H54 (cell line): ENCODE measurements at regions not wholly inside any gene's neighbourhood (a gene's known extent, or its start where the extent isn't known, plus 50 kb on each side); places are given as distances from the start of the nearest gene placed in this dataset.

Source experiments
- DNase-seq: peaks from one replicate; pipeline ENCODE4 v3.0.0; 2011; ENCODE audit warnings: low spot score, mixed read lengths; ENCODE audit not compliant: insufficient read length
- FAIRE-seq: peaks from 3 replicates; lab custom pipeline; 2011; peaks lifted over from hg19 to GRCh38; lab: Jason Lieb, UNC
- POLR2A ChIP-seq: IDR thresholded peaks from 2 replicates; pipeline ENCODE4 v1.6.1; 2011; ENCODE audit warnings: low read depth, mild to moderate bottlenecking, low read length

- no peak for FAIRE-seq
- DNase-seq = no peak
- TF ChIP-seq POLR2A = no peak
Observed at GRCh38 chr7:9863545-9863944, 1110.1 kb upstream of the PHF14 start.

- DNase-seq (no peak), FAIRE-seq (peak; percentile 23)
- no peak for TF ChIP-seq POLR2A
Observed at GRCh38 chr7:9869151-9869550, 1104.5 kb upstream of the PHF14 start.

GRCh38 chr7:9869566-9869965, 1104.1 kb upstream of the PHF14 start:
- no peak for TF ChIP-seq POLR2A
- FAIRE-seq = peak; percentile 58
- no peak for DNase-seq

DNA sequence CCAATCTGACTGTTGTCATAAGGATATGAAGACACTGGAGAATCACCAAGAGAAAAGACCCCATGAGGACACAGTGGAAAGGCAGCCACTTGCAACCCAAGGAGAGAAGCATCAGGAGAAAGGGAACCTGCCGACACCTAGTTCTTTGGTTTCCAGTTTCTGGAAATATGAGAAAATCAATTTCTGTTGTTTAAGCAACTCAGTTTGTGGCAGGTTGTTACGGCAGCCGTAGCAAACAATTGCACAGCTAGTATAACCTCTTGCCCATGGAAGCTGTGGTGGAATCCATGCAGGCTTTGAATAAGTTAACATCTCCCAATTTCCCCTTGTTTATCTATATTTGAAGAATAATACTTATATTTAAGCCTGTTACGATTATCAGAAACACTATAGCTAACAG, 1103.0 kb upstream of the PHF14 start:
- DNase-seq (no peak), FAIRE-seq (no peak)
- TF ChIP-seq POLR2A = no peak

DNA sequence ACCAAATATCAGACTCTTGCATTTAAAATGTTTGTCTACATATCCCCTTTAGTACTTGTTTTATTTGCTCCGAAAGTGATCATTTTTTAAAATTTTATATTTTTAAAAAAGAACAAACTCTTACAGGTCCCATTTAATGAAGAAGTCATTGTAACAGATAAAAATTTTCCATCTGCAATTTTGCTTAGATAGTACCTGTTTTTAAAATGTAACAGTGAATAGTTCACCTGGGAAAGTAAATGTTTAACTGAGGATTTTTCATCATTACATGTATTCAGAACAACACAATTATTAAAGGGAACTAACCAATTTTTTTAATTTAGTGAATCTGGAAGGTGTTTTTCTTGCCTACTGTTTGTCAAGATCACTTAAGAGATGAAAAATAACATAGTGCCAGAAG, 1099.5 kb upstream of the PHF14 start:
- no peak for DNase-seq
- TF ChIP-seq POLR2A = no peak
- FAIRE-seq = no peak

DNA sequence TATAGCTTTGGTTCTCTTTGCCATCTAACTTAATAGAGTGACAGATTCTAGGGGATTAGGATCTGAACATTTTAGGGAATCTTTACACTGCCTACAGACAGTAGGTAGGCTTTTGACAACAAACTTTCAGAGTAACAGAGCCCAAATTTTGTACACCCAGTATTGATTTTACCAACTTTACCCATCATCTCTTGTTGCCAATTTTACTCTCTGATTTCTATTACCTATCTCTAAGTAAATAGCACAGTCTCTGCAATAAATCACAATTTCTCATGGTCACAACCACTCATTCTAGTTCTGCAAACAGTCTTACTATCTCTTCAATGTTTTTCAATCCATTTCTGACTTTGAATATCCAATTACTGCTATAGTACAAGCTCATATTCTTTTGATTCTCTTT, 1097.6 kb upstream of the PHF14 start:
- peak; percentile 36 for FAIRE-seq
- TF ChIP-seq POLR2A = no peak
- no peak for DNase-seq

DNA sequence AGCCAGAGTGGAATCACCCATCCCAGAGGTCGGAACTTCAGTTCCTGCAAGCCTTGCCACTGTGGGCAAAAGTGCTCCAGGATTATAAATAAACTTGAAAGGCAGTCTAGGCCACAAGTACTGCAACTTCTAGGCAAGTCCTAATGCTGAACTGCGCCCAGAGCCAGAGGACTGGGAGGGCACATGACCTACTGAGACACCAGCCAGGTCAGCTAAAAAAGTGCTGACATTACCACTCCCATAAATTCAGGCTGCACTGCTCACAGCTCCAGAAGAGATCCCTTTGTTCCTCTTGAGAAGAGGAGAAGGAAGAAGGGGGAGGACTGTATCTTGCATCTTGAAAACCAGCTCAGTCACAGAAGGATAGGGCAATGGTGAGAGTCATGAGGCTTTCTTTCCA, 1084.1 kb upstream of the PHF14 start:
- no peak for FAIRE-seq
- TF ChIP-seq POLR2A = no peak
- no peak for DNase-seq

DNA sequence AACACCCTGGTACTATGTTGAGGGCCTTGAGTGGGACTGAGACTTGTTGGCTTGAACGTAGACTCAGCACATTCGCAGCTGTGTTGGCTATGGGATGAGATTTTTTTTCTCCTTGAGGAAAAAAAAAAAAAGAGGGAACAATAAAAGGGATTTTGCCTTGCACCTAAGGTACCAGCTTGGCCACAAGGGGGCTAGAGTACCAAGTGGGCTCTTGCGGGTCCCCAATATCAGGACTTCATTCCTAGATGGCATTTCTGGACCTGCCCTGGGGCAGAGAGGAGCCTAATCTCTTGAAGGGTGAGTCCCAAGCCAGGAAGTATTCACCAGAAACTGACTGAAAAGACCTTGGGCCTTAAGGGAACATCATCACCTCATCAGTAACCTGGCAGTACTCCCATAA, 1083.6 kb upstream of the PHF14 start:
- no peak for TF ChIP-seq POLR2A
- DNase-seq (no peak), FAIRE-seq (no peak)

GRCh38 chr7:9891056-9891455, 1082.6 kb upstream of the PHF14 start:
- no peak for DNase-seq
- no peak for TF ChIP-seq POLR2A
- FAIRE-seq = no peak

GRCh38 chr7:9900339-9900738, 1073.3 kb upstream of the PHF14 start:
- DNase-seq (no peak), FAIRE-seq (no peak)
- no peak for TF ChIP-seq POLR2A

- DNase-seq = no peak
- peak; percentile 77 for FAIRE-seq
- TF ChIP-seq POLR2A = no peak
Observed at GRCh38 chr7:9921326-9921725, 1052.3 kb upstream of the PHF14 start.

DNA sequence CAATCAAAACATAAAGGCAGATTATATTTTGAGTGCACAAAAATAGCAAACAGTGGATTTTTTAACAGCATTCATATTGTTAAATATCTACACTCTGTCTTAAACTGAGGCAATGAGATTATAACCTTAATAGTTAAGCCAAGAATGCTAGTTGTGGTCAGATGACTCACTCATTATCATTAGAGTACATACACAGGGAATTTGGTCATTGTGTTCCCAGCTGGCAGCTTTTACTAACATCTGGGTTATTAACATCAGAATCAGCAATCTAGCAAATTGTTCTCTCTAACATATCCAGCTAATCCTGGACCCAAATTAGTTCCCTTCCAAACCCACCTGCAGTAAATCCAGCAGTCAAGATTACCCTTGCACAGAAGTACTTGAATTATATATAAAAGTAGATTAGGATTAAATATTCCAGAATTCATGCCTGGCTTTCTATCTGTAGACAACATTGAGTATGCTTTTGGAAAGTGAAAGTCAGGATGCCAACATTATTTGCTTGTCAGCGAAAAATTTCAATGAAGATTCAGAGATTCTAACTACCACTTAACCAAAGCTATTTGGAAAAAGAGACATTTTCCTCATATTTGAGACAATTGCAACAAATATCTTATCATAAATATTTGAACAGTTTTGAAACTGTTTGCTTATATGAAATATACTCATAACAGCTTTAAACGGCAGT, 1035.6 kb upstream of the PHF14 start:
- FAIRE-seq (peak; percentile 84), DNase-seq (no peak)
- no peak for TF ChIP-seq POLR2A

- no peak for DNase-seq
- TF ChIP-seq POLR2A = no peak
- FAIRE-seq = peak; percentile 91
Observed at GRCh38 chr7:9939176-9939575, 1034.5 kb upstream of the PHF14 start.

- DNase-seq (no peak), FAIRE-seq (peak; percentile 66)
Observed at GRCh38 chr7:9945131-9945530, 1028.5 kb upstream of the PHF14 start.

GRCh38 chr7:9945857-9946256, 1027.8 kb upstream of the PHF14 start:
- FAIRE-seq = peak; percentile 43
- no peak for TF ChIP-seq POLR2A
- DNase-seq = no peak

More at GRCh38 chr7:9945131-9945530, 1028.5 kb upstream of the PHF14 start:
- no peak for TF ChIP-seq POLR2A
